K562 (cell line): ENCODE measurements at regions not wholly inside any gene's neighbourhood (a gene's known extent, or its start where the extent isn't known, plus 50 kb on each side); places are given as distances from the start of the nearest gene placed in this dataset.

Experiments used
- ATAC-seq: fragments of 200-7000 bp; cut with Tn5 transposase; 3 replicates; pipeline ENCODE4 v1.9.1; 2020; ENCODE audit warnings: moderate library complexity
- BruUV-seq: library from RNA; stranded (reverse); fragments of 400-500 nt; replicated peaks from 2 replicates; lab custom pipeline; 2021; lab: Mats Ljungman, UMichigan
- CTCF ChIA-PET: fragments of 300-600 bp; formaldehyde crosslinking; extraction: SDS; loops from one replicate; lab custom pipeline; 2021; ENCODE audit warnings: low intra/inter-chr PET ratio; lab: Yijun Ruan, JAX
- POLR2A ChIA-PET: fragments of 300-600, 350-650 bp; sonication (Branson Sonifier 250); formaldehyde crosslinking; extraction: SDS; loops from one replicate; lab custom pipeline; 2021; ENCODE audit warnings: antibody characterized with exemption, inconsistent platforms; lab: Yijun Ruan, JAX
- DNase-seq, 4 experiments: peaks; one replicate each; pipeline versions ENCODE4 v3.0.0 to v3.0.0-alpha.2; 2011 to 2018; ENCODE audit warnings: low spot score in 3 of 4, mixed read lengths in 3 of 4; ENCODE audit errors: extremely low read depth in 1 of 4
- FAIRE-seq: peaks from 2 replicates; lab custom pipeline; 2011; peaks lifted over from hg19 to GRCh38; lab: Jason Lieb, UNC
- H2AFZ ChIP-seq: 2 replicates; pipeline ENCODE4 v1.6.0; 2011; ENCODE audit warnings: low read depth, low read length, control low read depth, inconsistent platforms
- H3K27ac ChIP-seq: fragments of 200-600 bp; 3 replicates; pipeline ENCODE4 v1.8.0; 2011; ENCODE audit warnings: low read depth, mild to moderate bottlenecking, control low read depth, inconsistent platforms, low read length, moderate library complexity, mixed read lengths; ENCODE audit errors: extremely low read depth
- H3K27me3 ChIP-seq, 2 experiments: fragments of 300-600 bp in 1 of 2; 2 replicates in 1 of 2; 3 replicates in 1 of 2; pipeline versions ENCODE4 v1.6.0 to v1.8.0; 2011; ENCODE audit warnings: inconsistent platforms in 2 of 2, low read length in 2 of 2, mild to moderate bottlenecking in 1 of 2, mixed read lengths in 1 of 2, moderate library complexity in 1 of 2; ENCODE audit not compliant: control insufficient read depth in 2 of 2, insufficient read depth in 2 of 2
- H3K36me3 ChIP-seq: fragments of 300-600 bp; 3 replicates; pipeline ENCODE4 v1.8.0; 2011; ENCODE audit warnings: mild to moderate bottlenecking, low read length, inconsistent platforms; ENCODE audit not compliant: control insufficient read depth, insufficient read depth
- H3K4me1 ChIP-seq, 2 experiments: fragments of 200-600 bp in 1 of 2; replicated peaks in 1 of 2; 2 replicates in 1 of 2; 3 replicates in 1 of 2; pipeline versions ENCODE4 v1.5.1 to v1.8.0; 2011; ENCODE audit warnings: inconsistent platforms in 2 of 2, low read length in 2 of 2, mild to moderate bottlenecking in 1 of 2, mixed read lengths in 1 of 2, moderate library complexity in 1 of 2; ENCODE audit not compliant: control insufficient read depth in 2 of 2, insufficient read depth in 2 of 2
- H3K4me2 ChIP-seq: 2 replicates; pipeline ENCODE4 v1.6.1; 2011; ENCODE audit warnings: low read length, control low read depth, inconsistent platforms, mixed read lengths; ENCODE audit not compliant: insufficient read depth
- H3K4me3 ChIP-seq: fragments of 200-600 bp; sonication (generic), shearing (Covaris generic); 2 replicates; pipeline ENCODE4 v1.5.1; 2016; ENCODE audit warnings: control low read depth, inconsistent platforms
- H3K79me2 ChIP-seq: fragments of 200-600 bp; 3 replicates; pipeline ENCODE4 v1.8.0; 2011; ENCODE audit warnings: low read length, inconsistent platforms; ENCODE audit not compliant: control insufficient read depth, insufficient read depth
- H3K9ac ChIP-seq, 2 experiments: 2 replicates each; pipeline versions ENCODE4 v1.6.0 to v1.6.1; 2011; ENCODE audit warnings: low read depth in 2 of 2, low read length in 2 of 2, control low read depth in 1 of 2, inconsistent platforms in 1 of 2, mild to moderate bottlenecking in 1 of 2, mixed read lengths in 1 of 2; ENCODE audit not compliant: insufficient read depth in 1 of 2
- H3K9me1 ChIP-seq: one replicate; pipeline ENCODE4 v1.6.0; 2011; ENCODE audit warnings: inconsistent platforms, mild to moderate bottlenecking, low read length, moderate library complexity; ENCODE audit not compliant: control insufficient read depth, insufficient read depth
- H3K9me3 ChIP-seq: replicated peaks from 2 replicates; pipeline ENCODE4 v1.5.1; 2011; ENCODE audit warnings: low read depth, low read length, inconsistent platforms; ENCODE audit not compliant: control insufficient read depth, insufficient read depth
- H4K20me1 ChIP-seq: replicated peaks from 2 replicates; pipeline ENCODE4 v1.6.1; 2011; ENCODE audit warnings: low read length, inconsistent platforms, mixed read lengths; ENCODE audit not compliant: control insufficient read depth, insufficient read depth
- PCBP2 ChIP-seq: fragments of 200-400 bp; formaldehyde crosslinking; IDR thresholded peaks from 2 replicates; pipeline ENCODE4 v1.6.1; 2018; ENCODE audit warnings: low read length, low read depth, mild to moderate bottlenecking, moderate library complexity; ENCODE audit not compliant: poor library complexity, severe bottlenecking
- SMARCC2 ChIP-seq: fragments of 450-650 bp; IDR thresholded peaks from 2 replicates; pipeline ENCODE4 v1.6.1; 2017; ENCODE audit warnings: antibody characterized with exemption, moderate library complexity, mild to moderate bottlenecking, low read depth
- ZNF436 ChIP-seq: fragments of 250-450, 450-650 bp; sonication (Bioruptor Pico); formaldehyde crosslinking; IDR thresholded peaks from 2 replicates; pipeline ENCODE4 v1.7.0; 2020; ENCODE audit warnings: mild to moderate bottlenecking
- WGBS: fragments of 100-300 bp; shearing (Covaris generic); methylation state at CpG from one replicate; pipeline ENCODE4 v1.1.6; 2016; ENCODE audit warnings: low coverage, mixed read lengths; ENCODE audit not compliant: insufficient coverage; ENCODE audit errors: missing lambda C conversion rate; 5-methylcytosine and 5-hydroxymethylcytosine counted together
- in situ Hi-C: fragments of 300-500 bp; cut with MboI; formaldehyde crosslinking; loops from 4 replicates; pipeline ENCODE4 v1.15.0; 2018; ENCODE audit warnings: inconsistent platforms, mixed read lengths
- intact Hi-C: fragments of 100-400 bp; cut with micrococcal nuclease; formaldehyde crosslinking; loops from 2 replicates; pipeline ENCODE4 v1.14.2; 2022

- ATAC-seq (no peak), DNase-seq (no peak), FAIRE-seq (no peak)
- no TSS peak for BruUV-seq
- Histone ChIP-seq H3K4me1 (no peaks in the 10 kb centered on the region), H3K27ac (no peak overlapping the region), H3K9me3 (no peaks in the 10 kb centered on the region), H4K20me1 (no peaks in the 10 kb centered on the region), H3K27me3 (no peaks in the 10 kb centered on the region), H3K79me2 (no peaks in the 10 kb centered on the region), H3K9me1 (no peaks in the 10 kb centered on the region), H3K36me3 (no peaks in the 10 kb centered on the region), H2AFZ (no peak overlapping the region), H3K9ac (no peak overlapping the region), H3K4me3 (no peak overlapping the region), H3K4me2 (no peak overlapping the region)
- WGBS, result 0% methylated on average over 2 of the region's 2 CpGs
- in situ Hi-C loops, result no loop called here
- TF ChIP-seq ZNF436, result no peak
- no peak for TF ChIP-seq SMARCC2
- CTCF ChIA-PET, result no interaction called here
- POLR2A ChIA-PET, result no interaction called here
- intact Hi-C loops, result no loop called here
Observed at GRCh38 chr14:38127356-38127755, 80.3 kb upstream of the SSTR1 start.

GRCh38 chr14:38127784-38128183 lies 79.9 kb upstream of the SSTR1 start:
- TF ChIP-seq PCBP2, result no peak
- H3K79me2 ChIP-seq, result no peaks in the 10 kb centered on the region
- no peak overlapping the region for H3K27ac ChIP-seq
- POLR2A ChIA-PET, result no interaction called here
- 0% methylated on average over 3 of the region's 3 CpGs for WGBS
- intact Hi-C loops (no loop called here), in situ Hi-C loops (no loop called here)
- ATAC-seq, result no peak
- H3K27me3 ChIP-seq, result no peaks in the 10 kb centered on the region
- CTCF ChIA-PET, result no interaction called here
- no peaks in the 10 kb centered on the region for H3K36me3 ChIP-seq
- H3K4me3 ChIP-seq, result no peak overlapping the region
- no peak overlapping the region for H2AFZ ChIP-seq
- no peaks in the 10 kb centered on the region for H3K9me3 ChIP-seq
- H4K20me1 ChIP-seq, result no peaks in the 10 kb centered on the region
- no peak overlapping the region for H3K9ac ChIP-seq
- H3K9me1 ChIP-seq, result no peaks in the 10 kb centered on the region
- DNase-seq, result no peak
- H3K4me1 ChIP-seq, result no peaks in the 10 kb centered on the region
- no peak for FAIRE-seq
- H3K4me2 ChIP-seq, result no peak overlapping the region
- BruUV-seq, result no TSS peak
